ENCODE measurements at regions not wholly inside any gene's neighbourhood (a gene's known extent, or its start where the extent isn't known, plus 50 kb on each side); places are given as distances from the start of the nearest gene placed in this dataset.

- TF ChIP-seq PBX3 (IDR thresholded peaks at IDR 0.05; ENCODE audit: insufficient replicate concordance, low read depth, low read length) (no peak), TCF7 (IDR thresholded peaks at IDR 0.05; ENCODE audit: borderline replicate concordance) (no peak), PRDM15 (CRISPR knock-in tag; IDR thresholded peaks at IDR 0.05) (no peak), CEBPB (IDR thresholded peaks at IDR 0.05; ENCODE audit: borderline replicate concordance in 1 of 2, low read depth in 2 of 2, low read length in 2 of 2) (no peak), ZNF687 (IDR thresholded peaks at IDR 0.05) (no peak), CBFB (IDR thresholded peaks at IDR 0.05; ENCODE audit: low read depth) (no peak), HCFC1 (IDR thresholded peaks at IDR 0.05; ENCODE audit: low read length) (no peak), BCLAF1 (IDR thresholded peaks at IDR 0.05) (no peak), BACH1 (IDR thresholded peaks at IDR 0.05; ENCODE audit: borderline replicate concordance) (no peak), NRF1 (conservative IDR thresholded peaks at IDR 0.05; ENCODE audit: low read depth, low read length) (no peak)
Measured at GRCh38 chr4:41433361-41433760, 104.6 kb upstream of the LIMCH1 start (continued).
